Glutamatergic neuron (in vitro differentiated cells): ENCODE measurements at regions not wholly inside any gene's neighbourhood (a gene's known extent, or its start where the extent isn't known, plus 50 kb on each side); places are given as distances from the start of the nearest gene placed in this dataset.
"Not testable (repeated sequence)": the region's sequence is repeated elsewhere in the genome, so short reads cannot be mapped to it uniquely, and the experiment has no call there.

Experiments
- DNase-seq: peaks from one replicate; pipeline ENCODE4 v3.0.0; 2022
- H3K27ac Mint-ChIP-seq: one replicate; pipeline ENCODE4 v1.8.0; 2020; ENCODE audit warnings: mild to moderate bottlenecking, mixed read lengths, inconsistent platforms; ENCODE audit not compliant: unreplicated experiment
- H3K27me3 Mint-ChIP-seq: one replicate; pipeline ENCODE4 v1.8.0; 2020; ENCODE audit warnings: mild to moderate bottlenecking, moderate library complexity, mixed read lengths, inconsistent platforms; ENCODE audit not compliant: unreplicated experiment
- H3K36me3 Mint-ChIP-seq: one replicate; pipeline ENCODE4 v1.8.0; 2020; ENCODE audit warnings: mild to moderate bottlenecking, mixed read lengths, inconsistent platforms; ENCODE audit not compliant: unreplicated experiment
- H3K4me1 Mint-ChIP-seq: one replicate; pipeline ENCODE4 v1.8.0; 2020; ENCODE audit warnings: mild to moderate bottlenecking, low read depth, mixed read lengths, inconsistent platforms; ENCODE audit not compliant: unreplicated experiment
- H3K4me3 Mint-ChIP-seq: one replicate; pipeline ENCODE4 v1.8.0; 2020; ENCODE audit warnings: mild to moderate bottlenecking, mixed read lengths, inconsistent platforms; ENCODE audit not compliant: unreplicated experiment
- H3K9me3 Mint-ChIP-seq: one replicate; pipeline ENCODE4 v1.8.0; 2020; ENCODE audit warnings: mild to moderate bottlenecking, moderate library complexity, mixed read lengths, inconsistent platforms; ENCODE audit not compliant: unreplicated experiment
- TF ChIP-seq, protein P1 (sequence below): fragments of 200-600 bp; sonication (generic); IDR thresholded peaks from one replicate; pipeline ENCODE4 v1.5.0; 2021; ENCODE audit not compliant: partially characterized antibody, unreplicated experiment

- H3K27me3 Mint-ChIP-seq = no peaks in the 10 kb centered on the region
- DNase-seq = no peak
- H3K27ac Mint-ChIP-seq = no peak overlapping the region
Observed at GRCh38 chr12:60535363-60535762, 939.5 kb downstream of the SLC16A7 start.

DNA sequence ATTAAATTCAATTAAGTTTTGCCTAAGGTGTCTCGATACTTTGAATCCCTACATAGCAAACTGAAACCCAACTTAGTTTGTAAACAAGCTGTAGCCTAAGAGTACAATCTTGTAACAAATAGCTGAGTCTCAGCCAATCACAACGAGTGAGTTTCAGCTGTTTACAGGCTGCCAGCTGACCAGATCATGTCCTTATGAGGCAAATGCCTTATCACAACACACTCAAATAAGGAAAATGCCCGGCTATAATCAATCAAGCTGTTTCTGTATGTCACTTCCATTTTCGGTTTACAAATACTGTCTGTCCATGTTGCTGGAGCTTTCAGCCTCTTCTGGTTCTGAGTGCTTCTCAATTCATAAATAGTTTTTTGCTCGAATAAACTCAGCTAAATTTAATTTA, 943.8 kb downstream of the SLC16A7 start:
- H3K9me3 Mint-ChIP-seq = no peaks in the 10 kb centered on the region
- H3K27me3 Mint-ChIP-seq = no peaks in the 10 kb centered on the region
- H3K36me3 Mint-ChIP-seq = no peaks in the 10 kb centered on the region
- DNase-seq = no peak
- H3K4me3 Mint-ChIP-seq = no peak overlapping the region
- TF ChIP-seq, protein P1, sequence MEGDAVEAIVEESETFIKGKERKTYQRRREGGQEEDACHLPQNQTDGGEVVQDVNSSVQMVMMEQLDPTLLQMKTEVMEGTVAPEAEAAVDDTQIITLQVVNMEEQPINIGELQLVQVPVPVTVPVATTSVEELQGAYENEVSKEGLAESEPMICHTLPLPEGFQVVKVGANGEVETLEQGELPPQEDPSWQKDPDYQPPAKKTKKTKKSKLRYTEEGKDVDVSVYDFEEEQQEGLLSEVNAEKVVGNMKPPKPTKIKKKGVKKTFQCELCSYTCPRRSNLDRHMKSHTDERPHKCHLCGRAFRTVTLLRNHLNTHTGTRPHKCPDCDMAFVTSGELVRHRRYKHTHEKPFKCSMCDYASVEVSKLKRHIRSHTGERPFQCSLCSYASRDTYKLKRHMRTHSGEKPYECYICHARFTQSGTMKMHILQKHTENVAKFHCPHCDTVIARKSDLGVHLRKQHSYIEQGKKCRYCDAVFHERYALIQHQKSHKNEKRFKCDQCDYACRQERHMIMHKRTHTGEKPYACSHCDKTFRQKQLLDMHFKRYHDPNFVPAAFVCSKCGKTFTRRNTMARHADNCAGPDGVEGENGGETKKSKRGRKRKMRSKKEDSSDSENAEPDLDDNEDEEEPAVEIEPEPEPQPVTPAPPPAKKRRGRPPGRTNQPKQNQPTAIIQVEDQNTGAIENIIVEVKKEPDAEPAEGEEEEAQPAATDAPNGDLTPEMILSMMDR = no peak
- H3K4me1 Mint-ChIP-seq = peaks cover 6% of the 10 kb centered on the region
- H3K27ac Mint-ChIP-seq = no peak overlapping the region

More at GRCh38 chr12:60535363-60535762, 939.5 kb downstream of the SLC16A7 start:
- H3K36me3 Mint-ChIP-seq = no peaks in the 10 kb centered on the region
- H3K4me3 Mint-ChIP-seq = no peak overlapping the region
- TF ChIP-seq, protein P1 = no peak
- peaks cover 2% of the 10 kb centered on the region for H3K9me3 Mint-ChIP-seq
- peaks cover 6% of the 10 kb centered on the region for H3K4me1 Mint-ChIP-seq

DNA sequence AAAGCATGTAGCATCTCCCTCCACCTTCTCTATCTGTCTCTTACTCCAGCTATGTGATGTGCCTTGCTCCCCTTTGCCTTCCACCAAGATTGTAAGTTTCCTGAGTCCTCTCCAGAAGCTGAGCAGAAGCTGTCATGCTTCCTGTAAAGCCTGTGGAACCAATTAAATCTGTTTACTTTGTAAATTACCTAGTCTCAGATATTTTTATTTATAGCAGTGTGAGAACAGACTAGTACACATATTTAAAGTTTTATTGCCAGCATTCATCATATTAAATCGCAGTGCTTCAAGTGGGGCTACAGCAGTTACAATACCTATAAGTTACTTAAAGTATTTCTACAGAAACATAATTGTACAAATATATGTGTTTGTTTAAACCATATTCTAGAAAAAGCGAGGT, 973.1 kb downstream of the SLC16A7 start:
- Mint-ChIP-seq H3K36me3 (no peaks in the 10 kb centered on the region), H3K4me3 (no peak overlapping the region), H3K4me1 (no peaks in the 10 kb centered on the region), H3K27me3 (peaks cover 2% of the 10 kb centered on the region), H3K9me3 (peaks cover 2% of the 10 kb centered on the region), H3K27ac (no peak overlapping the region)
- no peak for DNase-seq
- TF ChIP-seq, protein P1 = no peak

GRCh38 chr12:60577607-60578006, 981.8 kb downstream of the SLC16A7 start:
- Mint-ChIP-seq H3K4me1 (no peaks in the 10 kb centered on the region), H3K4me3 (no peak overlapping the region), H3K9me3 (no peaks in the 10 kb centered on the region), H3K27ac (no peak overlapping the region), H3K36me3 (no peaks in the 10 kb centered on the region), H3K27me3 (no peaks in the 10 kb centered on the region)
- TF ChIP-seq, protein P1 = no peak
- no peak for DNase-seq

DNA sequence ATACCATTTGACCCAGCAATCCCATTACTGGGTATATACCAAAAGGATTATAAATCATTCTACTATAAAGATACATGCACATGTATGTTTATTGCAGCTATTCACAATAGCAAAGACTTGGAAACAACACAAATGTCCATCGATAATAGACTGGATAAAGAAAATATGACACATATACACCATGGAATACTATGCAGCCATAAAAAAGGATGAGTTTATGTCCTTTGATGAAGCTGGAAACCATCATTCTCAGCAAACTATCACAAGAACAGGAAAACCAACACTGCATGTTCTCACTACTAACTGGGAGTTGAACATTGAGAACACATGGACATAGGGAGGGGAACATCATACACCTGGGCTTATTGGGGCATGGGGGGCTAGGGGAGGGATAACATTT, 991.8 kb downstream of the SLC16A7 start:
- not testable (repeated sequence) for H3K36me3 Mint-ChIP-seq, H3K27ac Mint-ChIP-seq, H3K4me1 Mint-ChIP-seq, H3K4me3 Mint-ChIP-seq, DNase-seq, H3K27me3 Mint-ChIP-seq, H3K9me3 Mint-ChIP-seq
